Esophagus squamous epithelium (tissue), 5 donors: ENCODE measurements at regions not wholly inside any gene's neighbourhood (a gene's known extent, or its start where the extent isn't known, plus 50 kb on each side); places are given as distances from the start of the nearest gene placed in this dataset.

Experiments
- DNase-seq: peaks from one replicate; lab custom pipeline; 2025; lab: John Stamatoyannopoulos, UW
- H3K27ac ChIP-seq, 4 donors: fragments of 200-600 bp; sonication (generic); one replicate each; pipeline ENCODE4 v1.5.1; 2016 to 2019; ENCODE audit warnings: mild to moderate bottlenecking in 1 of 4
- H3K27me3 ChIP-seq, 4 donors: fragments of 200-600 bp; sonication (generic); 1 replicate in 3 of 4; 2 replicates in 1 of 4; pipeline versions ENCODE4 v1.5.1 to v1.6.0; 2017 to 2021; ENCODE audit warnings: antibody characterized with exemption in 1 of 4
- H3K36me3 ChIP-seq, 3 donors: fragments of 200-600 bp; sonication (generic); one replicate each; pipeline ENCODE4 v1.5.1; 2016 to 2019
- H3K4me1 ChIP-seq, 3 donors: fragments of 200-600 bp; sonication (generic); one replicate each; pipeline ENCODE4 v1.5.1; 2017 to 2019
- H3K4me3 ChIP-seq, 4 donors: fragments of 200-600 bp; sonication (generic); 1 replicate in 3 of 4; 2 replicates in 1 of 4; pipeline ENCODE4 v1.5.1; 2016 to 2019; ENCODE audit warnings: mild to moderate bottlenecking in 2 of 4, moderate library complexity in 1 of 4
- H3K9me3 ChIP-seq, 3 donors: fragments of 200-600 bp; sonication (generic); one replicate each; pipeline ENCODE4 v1.5.1; 2016 to 2019
- CTCF ChIP-seq, 6 experiments: fragments of 450-650 bp in 4 of 6; fragments of 200-600 bp in 2 of 6; sonication (generic) in 2 of 6; IDR thresholded peaks; one replicate each; pipeline ENCODE4 v1.5.1; 2016 to 2019; ENCODE audit warnings: antibody characterized with exemption in 6 of 6, mild to moderate bottlenecking in 4 of 6, moderate library complexity in 4 of 6
- POLR2A ChIP-seq, 4 donors: fragments of 450-650 bp; IDR thresholded peaks; one replicate each; pipeline ENCODE4 v1.6.1; 2017; ENCODE audit warnings: antibody characterized with exemption in 4 of 4, mild to moderate bottlenecking in 4 of 4, moderate library complexity in 3 of 4
- WGBS, 2 donors: methylation state at CpG; one replicate each; pipeline ENCODE4 v1.1.5; 2018; 5-methylcytosine and 5-hydroxymethylcytosine counted together
- intact Hi-C: fragments of 100-400 bp; cut with DNase I; formaldehyde crosslinking; loops from one replicate; pipeline ENCODE4 v1.15.0; 2022
- donor health status: DM: yes; HTN: yes; CAD: no.

DNA sequence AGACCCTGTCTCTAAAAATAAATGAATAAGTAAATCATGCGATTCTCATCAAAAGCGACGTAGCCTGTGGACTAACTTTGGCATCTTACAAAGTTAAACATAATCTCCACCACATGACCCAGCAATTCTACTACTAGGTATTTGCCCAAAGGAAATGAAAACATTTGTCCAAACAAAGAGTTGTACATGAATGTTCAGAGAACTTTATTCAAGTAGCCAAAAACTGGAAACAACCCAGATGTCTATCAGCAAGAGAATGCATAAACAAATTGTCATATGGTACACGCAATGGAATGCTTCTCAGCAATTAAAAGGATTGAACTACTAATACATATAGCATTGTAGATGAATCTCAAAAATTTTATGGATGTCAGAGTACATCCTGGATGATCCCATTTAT is 82.6 kb downstream of the ADRB2 start:
- H3K4me1 ChIP-seq = peaks cover 28 to 69% (median 46%) of the 10 kb centered on the region in 3 donors
- no peaks in the 10 kb centered on the region for H3K9me3 ChIP-seq
- no peak for DNase-seq
- no peaks in the 10 kb centered on the region for H3K27me3 ChIP-seq
- intact Hi-C loops = loop anchor here (10.0 kb wide), 1 partner anchor 86 kb away; no protein-coding TSS in a partner anchor
- 38 to 41% methylated on average over 4 of the region's 4 CpGs for WGBS, 2 donors
- no peaks in the 10 kb centered on the region for H3K36me3 ChIP-seq
- no peak for TF ChIP-seq CTCF (IDR thresholded peaks at IDR 0.05)
- TF ChIP-seq POLR2A (IDR thresholded peaks at IDR 0.05) = no peak
- no peak overlapping the region for H3K27ac ChIP-seq
- no peak overlapping the region for H3K4me3 ChIP-seq

DNA sequence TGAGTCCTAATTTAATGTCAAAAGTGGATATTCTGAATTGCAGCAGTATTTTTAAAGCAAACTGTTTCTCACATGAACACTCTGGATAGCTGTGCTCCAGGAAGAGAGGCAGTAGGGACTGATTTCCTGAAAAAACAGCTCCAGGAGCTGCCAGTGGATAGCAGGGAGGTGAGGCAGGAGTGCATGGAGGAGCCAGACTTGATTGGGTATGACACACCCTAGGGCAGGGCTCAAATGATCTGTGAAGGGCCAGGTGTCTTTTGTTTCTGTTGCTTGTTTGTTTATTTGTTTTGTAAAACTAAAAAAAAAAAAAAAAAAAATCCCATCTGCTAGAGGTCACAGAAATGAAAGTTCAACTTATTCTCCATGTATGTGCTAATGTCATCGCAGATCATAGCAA is 83.4 kb downstream of the ADRB2 start:
- H3K27ac ChIP-seq = peak overlapping the region; percentile 25 to 93 (median 58)
- peaks cover 32 to 69% (median 44%) of the 10 kb centered on the region in 3 donors for H3K4me1 ChIP-seq
- no peak for DNase-seq
- 83 to 100% methylated on average over 1 of the region's 1 CpG for WGBS, 2 donors
- H3K4me3 ChIP-seq = no peak overlapping the region
- TF ChIP-seq POLR2A (IDR thresholded peaks at IDR 0.05) (no peak), CTCF (IDR thresholded peaks at IDR 0.05) (no peak)
- no peaks in the 10 kb centered on the region for H3K36me3 ChIP-seq
- intact Hi-C loops = loop anchor here (10.0 kb wide), 1 partner anchor 85 kb away; no protein-coding TSS in a partner anchor
- no peaks in the 10 kb centered on the region for H3K9me3 ChIP-seq
- H3K27me3 ChIP-seq = no peaks in the 10 kb centered on the region

DNA sequence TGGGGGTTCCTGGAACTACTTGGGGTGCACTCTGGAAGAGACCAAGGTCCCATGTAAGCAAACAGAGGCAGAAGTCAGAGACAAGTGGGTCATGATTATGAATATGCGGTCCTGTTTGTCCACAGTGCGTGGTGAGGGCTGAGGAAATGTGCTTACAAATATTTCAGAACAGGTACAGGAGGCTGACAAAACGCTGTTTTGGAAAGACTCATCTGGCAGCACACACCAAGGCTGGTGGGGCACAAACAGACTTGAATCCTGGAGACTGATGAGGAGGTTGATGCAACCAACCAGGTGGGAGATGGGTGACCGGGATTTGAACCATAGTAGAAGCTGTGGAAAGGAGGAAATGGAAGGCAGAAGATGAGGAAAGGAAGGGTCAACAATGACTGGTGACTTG is 83.8 kb downstream of the ADRB2 start:
- Histone ChIP-seq H3K27me3 (no peaks in the 10 kb centered on the region), H3K9me3 (no peaks in the 10 kb centered on the region), H3K4me3 (no peak overlapping the region), H3K36me3 (no peaks in the 10 kb centered on the region), H3K4me1 (peaks cover 36 to 69% (median 48%) of the 10 kb centered on the region in 3 donors), H3K27ac (peak overlapping the region; percentile 25 to 93 (median 58))
- intact Hi-C loops = no loop called here
- WGBS, 2 donors = 77% methylated on average over 4 of the region's 4 CpGs
- DNase-seq = no peak
- no peak for TF ChIP-seq CTCF (IDR thresholded peaks at IDR 0.05)
- TF ChIP-seq POLR2A (IDR thresholded peaks at IDR 0.05) = no peak

GRCh38 chr5:148910686-148911361 is 84.4 kb downstream of the ADRB2 start:
- Histone ChIP-seq H3K27me3 (no peaks in the 10 kb centered on the region), H3K4me1 (peaks cover 39 to 73% (median 54%) of the 10 kb centered on the region in 3 donors), H3K4me3 (no peak overlapping the region), H3K27ac (peak overlapping the region; percentile 25 to 93 (median 72)), H3K9me3 (no peaks in the 10 kb centered on the region), H3K36me3 (no peaks in the 10 kb centered on the region)
- TF ChIP-seq CTCF (IDR thresholded peaks at IDR 0.05) = no peak
- TF ChIP-seq POLR2A (IDR thresholded peaks at IDR 0.05) = no peak
- WGBS, 2 donors = 61 to 65% methylated on average over 8 of the region's 8 CpGs
- DNase-seq = no peak
- intact Hi-C loops = no loop called here

- no peak for DNase-seq
- TF ChIP-seq CTCF (IDR thresholded peaks at IDR 0.05) (no peak), POLR2A (IDR thresholded peaks at IDR 0.05) (no peak)
- H3K9me3 ChIP-seq = no peaks in the 10 kb centered on the region
- H3K27ac ChIP-seq = peak overlapping the region in 3 of 4 donors; percentile 59 to 93 (median 85)
- intact Hi-C loops = no loop called here
- WGBS, 2 donors = 89 to 95% methylated on average over 2 of the region's 2 CpGs
- H3K27me3 ChIP-seq = no peaks in the 10 kb centered on the region
- no peaks in the 10 kb centered on the region for H3K36me3 ChIP-seq
- H3K4me3 ChIP-seq = no peak overlapping the region
- H3K4me1 ChIP-seq = peaks cover 39 to 79% (median 59%) of the 10 kb centered on the region in 3 donors
Observed at GRCh38 chr5:148911386-148911785, 85.0 kb downstream of the ADRB2 start.
